ENCODE measurements at regions not wholly inside any gene's neighbourhood (a gene's known extent, or its start where the extent isn't known, plus 50 kb on each side); places are given as distances from the start of the nearest gene placed in this dataset.
"Not testable (repeated sequence)": the region's sequence is repeated elsewhere in the genome, so short reads cannot be mapped to it uniquely, and the experiment has no call there.

GRCh38 chr9:100819980-100820379, 208.5 kb upstream of the PLPPR1 start:
- H3K4me1 ChIP-seq (ENCODE audit: control insufficient read depth, insufficient read depth, low read length, poor library complexity, severe bottlenecking) = no peaks in the 10 kb centered on the region
- H3K9me3 ChIP-seq (ENCODE audit: control insufficient read depth in 2 of 2, low read length in 2 of 2) = no peaks in the 10 kb centered on the region
- Mint-ChIP-seq H3K27me3 (no peaks in the 10 kb centered on the region), H3K4me3 (no peak overlapping the region), H3K27ac (no peak overlapping the region), H3K36me3 (no peaks in the 10 kb centered on the region), H3K4me1 (no peaks in the 10 kb centered on the region), H3K9me3 (peaks cover 0 to 7% (median 5%) of the 10 kb centered on the region in 7 donors)
- no peaks in the 10 kb centered on the region for H3K27me3 ChIP-seq (ENCODE audit: control insufficient read depth, insufficient read depth, low read length)
- no peaks in the 10 kb centered on the region for H3K36me3 ChIP-seq (ENCODE audit: control insufficient read depth, insufficient read depth, low read length)
- no peak overlapping the region for H3K27ac ChIP-seq (ENCODE audit: insufficient read depth, low read length, poor library complexity, severe bottlenecking)
- DNase-seq (no peak), ATAC-seq (ENCODE audit: low read depth in 2 of 2) (no peak)
- no peak overlapping the region for H3K4me3 ChIP-seq (ENCODE audit: low read depth, low read length)

- H3K36me3 Mint-ChIP-seq; H3K27ac Mint-ChIP-seq; H3K4me3 Mint-ChIP-seq; DNase-seq; H3K4me3 ChIP-seq (ENCODE audit: low read depth, low read length); H3K4me1 ChIP-seq (ENCODE audit: control insufficient read depth, insufficient read depth, low read length, poor library complexity, severe bottlenecking); H3K27ac ChIP-seq (ENCODE audit: insufficient read depth, low read length, poor library complexity, severe bottlenecking); H3K27me3 Mint-ChIP-seq; H3K9me3 Mint-ChIP-seq; H3K4me1 Mint-ChIP-seq; ATAC-seq (ENCODE audit: low read depth in 2 of 2); H3K9me3 ChIP-seq (ENCODE audit: control insufficient read depth in 2 of 2, low read length in 2 of 2); H3K36me3 ChIP-seq (ENCODE audit: control insufficient read depth, insufficient read depth, low read length); H3K27me3 ChIP-seq (ENCODE audit: control insufficient read depth, insufficient read depth, low read length): not testable (repeated sequence)
These were observed 195.5 kb upstream of the PLPPR1 start for GRCh38 chr9:100833035-100833434.

GRCh38 chr9:100838857-100839256, 189.7 kb upstream of the PLPPR1 start:
- Histone ChIP-seq H3K4me3 (ENCODE audit: low read depth, low read length) (no peak overlapping the region), H3K36me3 (ENCODE audit: control insufficient read depth, insufficient read depth, low read length) (no peaks in the 10 kb centered on the region), H3K9me3 (ENCODE audit: control insufficient read depth in 2 of 2, low read length in 2 of 2) (no peaks in the 10 kb centered on the region), H3K27me3 (ENCODE audit: control insufficient read depth, insufficient read depth, low read length) (no peaks in the 10 kb centered on the region), H3K27ac (ENCODE audit: insufficient read depth, low read length, poor library complexity, severe bottlenecking) (no peak overlapping the region), H3K4me1 (ENCODE audit: control insufficient read depth, insufficient read depth, low read length, poor library complexity, severe bottlenecking) (no peaks in the 10 kb centered on the region)
- Mint-ChIP-seq H3K36me3 (no peaks in the 10 kb centered on the region), H3K27me3 (no peaks in the 10 kb centered on the region), H3K4me1 (no peaks in the 10 kb centered on the region), H3K27ac (no peak overlapping the region), H3K4me3 (no peak overlapping the region), H3K9me3 (peaks cover 0 to 4% (median 0%) of the 10 kb centered on the region in 7 donors)
- no peak for DNase-seq
- ATAC-seq (ENCODE audit: low read depth in 2 of 2) = no peak

- Mint-ChIP-seq H3K27ac (no peak overlapping the region), H3K4me1 (no peaks in the 10 kb centered on the region), H3K27me3 (no peaks in the 10 kb centered on the region), H3K36me3 (no peaks in the 10 kb centered on the region), H3K9me3 (peaks cover 0 to 5% (median 0%) of the 10 kb centered on the region in 7 donors), H3K4me3 (no peak overlapping the region)
- Histone ChIP-seq H3K4me1 (ENCODE audit: control insufficient read depth, insufficient read depth, low read length, poor library complexity, severe bottlenecking) (no peaks in the 10 kb centered on the region), H3K4me3 (ENCODE audit: low read depth, low read length) (no peak overlapping the region), H3K27me3 (ENCODE audit: control insufficient read depth, insufficient read depth, low read length) (no peaks in the 10 kb centered on the region), H3K9me3 (ENCODE audit: control insufficient read depth in 2 of 2, low read length in 2 of 2) (no peaks in the 10 kb centered on the region), H3K27ac (ENCODE audit: insufficient read depth, low read length, poor library complexity, severe bottlenecking) (no peak overlapping the region), H3K36me3 (ENCODE audit: control insufficient read depth, insufficient read depth, low read length) (no peaks in the 10 kb centered on the region)
- no peak for DNase-seq
- no peak for ATAC-seq (ENCODE audit: low read depth in 2 of 2)
These were observed 179.8 kb upstream of the PLPPR1 start for GRCh38 chr9:100848726-100849125.

GRCh38 chr9:100852088-100852487, 176.4 kb upstream of the PLPPR1 start:
- Mint-ChIP-seq H3K27me3 (no peaks in the 10 kb centered on the region), H3K27ac (no peak overlapping the region), H3K4me3 (no peak overlapping the region), H3K36me3 (no peaks in the 10 kb centered on the region), H3K4me1 (no peaks in the 10 kb centered on the region), H3K9me3 (peaks cover 0 to 5% (median 2%) of the 10 kb centered on the region in 7 donors)
- Histone ChIP-seq H3K36me3 (ENCODE audit: control insufficient read depth, insufficient read depth, low read length) (no peaks in the 10 kb centered on the region), H3K27me3 (ENCODE audit: control insufficient read depth, insufficient read depth, low read length) (no peaks in the 10 kb centered on the region), H3K9me3 (ENCODE audit: control insufficient read depth in 2 of 2, low read length in 2 of 2) (no peaks in the 10 kb centered on the region), H3K4me3 (ENCODE audit: low read depth, low read length) (no peak overlapping the region), H3K4me1 (ENCODE audit: control insufficient read depth, insufficient read depth, low read length, poor library complexity, severe bottlenecking) (no peaks in the 10 kb centered on the region), H3K27ac (ENCODE audit: insufficient read depth, low read length, poor library complexity, severe bottlenecking) (no peak overlapping the region)
- DNase-seq = no peak
- no peak for ATAC-seq (ENCODE audit: low read depth in 2 of 2)

GRCh38 chr9:100856238-100856637, 172.3 kb upstream of the PLPPR1 start:
- H3K4me3 ChIP-seq (ENCODE audit: low read depth, low read length) = no peak overlapping the region
- no peak for ATAC-seq (ENCODE audit: low read depth in 2 of 2)
- no peak overlapping the region for H3K4me3 Mint-ChIP-seq
- DNase-seq = no peak
- H3K4me1 Mint-ChIP-seq = no peaks in the 10 kb centered on the region
- H3K9me3 ChIP-seq (ENCODE audit: control insufficient read depth in 2 of 2, low read length in 2 of 2) = no peaks in the 10 kb centered on the region
- no peak overlapping the region for H3K27ac Mint-ChIP-seq
- no peaks in the 10 kb centered on the region for H3K36me3 Mint-ChIP-seq
- no peaks in the 10 kb centered on the region for H3K36me3 ChIP-seq (ENCODE audit: control insufficient read depth, insufficient read depth, low read length)
- H3K27ac ChIP-seq (ENCODE audit: insufficient read depth, low read length, poor library complexity, severe bottlenecking) = no peak overlapping the region
- peaks cover 2 to 10% (median 4%) of the 10 kb centered on the region in 7 donors for H3K9me3 Mint-ChIP-seq
- H3K27me3 ChIP-seq (ENCODE audit: control insufficient read depth, insufficient read depth, low read length) = no peaks in the 10 kb centered on the region
- no peaks in the 10 kb centered on the region for H3K4me1 ChIP-seq (ENCODE audit: control insufficient read depth, insufficient read depth, low read length, poor library complexity, severe bottlenecking)
- H3K27me3 Mint-ChIP-seq = peaks cover 6% of the 10 kb centered on the region

- Mint-ChIP-seq H3K27ac (no peak overlapping the region), H3K36me3 (no peaks in the 10 kb centered on the region), H3K9me3 (peaks cover 0 to 10% (median 5%) of the 10 kb centered on the region in 7 donors), H3K4me3 (no peak overlapping the region), H3K4me1 (no peaks in the 10 kb centered on the region), H3K27me3 (no peaks in the 10 kb centered on the region)
- no peaks in the 10 kb centered on the region for H3K4me1 ChIP-seq (ENCODE audit: control insufficient read depth, insufficient read depth, low read length, poor library complexity, severe bottlenecking)
- H3K27me3 ChIP-seq (ENCODE audit: control insufficient read depth, insufficient read depth, low read length) = no peaks in the 10 kb centered on the region
- no peak for DNase-seq
- ATAC-seq (ENCODE audit: low read depth in 2 of 2) = no peak
- no peaks in the 10 kb centered on the region for H3K36me3 ChIP-seq (ENCODE audit: control insufficient read depth, insufficient read depth, low read length)
- no peaks in the 10 kb centered on the region for H3K9me3 ChIP-seq (ENCODE audit: control insufficient read depth in 2 of 2, low read length in 2 of 2)
- H3K27ac ChIP-seq (ENCODE audit: insufficient read depth, low read length, poor library complexity, severe bottlenecking) = no peak overlapping the region
- no peak overlapping the region for H3K4me3 ChIP-seq (ENCODE audit: low read depth, low read length)
These were observed 163.4 kb upstream of the PLPPR1 start for GRCh38 chr9:100865111-100865510.

- Histone ChIP-seq H3K4me3 (ENCODE audit: low read depth, low read length) (no peak overlapping the region), H3K27ac (ENCODE audit: insufficient read depth, low read length, poor library complexity, severe bottlenecking) (no peak overlapping the region), H3K36me3 (ENCODE audit: control insufficient read depth, insufficient read depth, low read length) (no peaks in the 10 kb centered on the region), H3K4me1 (ENCODE audit: control insufficient read depth, insufficient read depth, low read length, poor library complexity, severe bottlenecking) (no peaks in the 10 kb centered on the region), H3K9me3 (ENCODE audit: control insufficient read depth in 2 of 2, low read length in 2 of 2) (no peaks in the 10 kb centered on the region), H3K27me3 (ENCODE audit: control insufficient read depth, insufficient read depth, low read length) (no peaks in the 10 kb centered on the region)
- Mint-ChIP-seq H3K4me3 (no peak overlapping the region), H3K27ac (no peak overlapping the region), H3K36me3 (no peaks in the 10 kb centered on the region), H3K9me3 (peaks cover 0 to 9% (median 4%) of the 10 kb centered on the region in 7 donors), H3K27me3 (no peaks in the 10 kb centered on the region), H3K4me1 (no peaks in the 10 kb centered on the region)
- ATAC-seq (ENCODE audit: low read depth in 2 of 2) (no peak), DNase-seq (no peak)
These were observed 162.9 kb upstream of the PLPPR1 start for GRCh38 chr9:100865648-100866047.
